ENCODE measurements at regions not wholly inside any gene's neighbourhood (a gene's known extent, or its start where the extent isn't known, plus 50 kb on each side); places are given as distances from the start of the nearest gene placed in this dataset.
"Not testable (repeated sequence)": the region's sequence is repeated elsewhere in the genome, so short reads cannot be mapped to it uniquely, and the experiment has no call there.

DNA sequence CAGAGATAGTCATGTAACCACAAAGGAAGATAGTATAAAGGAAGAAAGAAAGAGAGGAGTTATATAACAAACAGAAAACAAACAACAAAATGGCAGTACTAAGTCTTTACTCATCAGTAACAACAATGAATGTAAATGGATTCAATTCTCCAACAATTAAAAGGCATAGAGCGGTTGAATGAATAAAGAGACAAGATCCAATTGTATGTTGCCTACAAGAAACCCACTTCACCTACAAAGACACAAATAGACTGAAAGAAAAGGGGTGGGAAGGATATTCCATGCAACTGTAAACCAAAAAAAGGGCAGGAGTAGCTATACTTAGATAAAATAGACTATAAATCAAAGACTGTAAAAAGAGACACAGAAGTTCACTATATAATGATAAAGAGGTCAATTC lies 157.3 kb upstream of the CREB1 start:
- no peak for DNase-seq

DNA sequence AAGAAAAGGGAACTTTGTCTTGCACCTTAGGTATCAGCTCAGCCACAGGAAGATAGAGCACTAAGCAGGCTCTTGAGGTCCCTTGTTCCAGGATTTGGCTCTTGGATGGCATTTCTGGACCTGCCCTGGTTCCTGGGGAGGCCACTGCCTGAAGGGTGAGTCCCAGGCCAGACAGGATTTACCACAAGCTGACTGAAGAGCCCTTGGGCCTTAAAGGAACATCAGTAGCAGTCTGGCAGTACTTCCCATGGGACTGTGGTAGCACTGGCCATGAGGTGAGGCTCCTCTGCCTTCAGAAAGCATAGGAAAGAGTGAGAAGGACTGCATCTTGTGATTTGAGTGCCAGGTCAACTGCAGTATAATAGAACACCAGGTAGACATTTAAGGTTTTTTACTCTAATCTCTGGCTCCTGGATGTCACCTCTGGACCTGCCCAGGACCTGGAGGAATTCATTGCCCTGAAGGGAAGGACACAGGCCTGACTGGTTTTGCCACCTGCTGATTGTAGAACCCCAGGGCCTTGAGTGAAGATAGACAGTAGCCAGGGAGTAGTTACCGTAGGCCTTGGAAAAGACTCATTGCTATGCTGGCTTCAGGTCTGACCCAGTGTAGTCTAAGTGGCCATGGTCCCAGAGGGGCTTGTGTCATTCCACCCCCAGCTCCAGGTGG lies 154.4 kb upstream of the CREB1 start:
- DNase-seq: no peak

DNA sequence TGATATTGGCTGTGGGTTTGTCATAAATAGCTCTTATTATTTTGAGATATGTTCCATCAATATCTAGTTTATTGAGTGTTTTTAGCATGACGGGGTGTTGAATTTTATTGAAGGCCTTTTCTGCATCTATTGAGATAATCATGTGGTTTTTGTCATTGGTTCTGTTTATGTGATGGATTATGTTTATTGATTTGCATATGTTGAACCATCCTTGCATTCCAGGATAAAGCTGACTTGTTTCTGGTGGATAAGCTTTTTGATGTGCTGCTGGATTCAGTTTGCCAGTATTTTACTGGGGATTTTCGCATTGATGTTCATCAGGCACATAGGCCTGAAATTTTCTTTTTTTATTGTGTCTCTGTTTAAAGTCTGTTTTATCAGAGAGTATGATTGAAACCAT lies 151.1 kb upstream of the CREB1 start:
- not testable (repeated sequence) for DNase-seq

DNA sequence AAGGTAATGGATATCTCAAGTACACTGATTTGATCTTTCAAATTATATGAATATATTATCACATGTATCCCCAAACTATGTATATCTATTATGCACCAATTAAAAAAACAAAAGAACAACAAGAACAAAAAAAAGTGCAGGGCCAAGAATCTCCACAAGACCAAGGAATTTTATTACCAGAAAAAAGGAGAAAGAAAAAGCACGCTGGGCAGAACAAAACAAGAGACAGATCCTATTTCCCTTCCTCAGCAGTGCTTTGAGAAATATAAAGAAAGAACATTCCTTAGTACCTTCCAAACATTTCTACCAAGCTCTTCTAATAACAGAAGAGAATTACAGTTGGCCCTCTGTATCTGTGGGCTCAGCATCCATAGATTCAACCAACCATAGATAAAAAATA lies 144.7 kb upstream of the CREB1 start:
- no peak for DNase-seq

DNA sequence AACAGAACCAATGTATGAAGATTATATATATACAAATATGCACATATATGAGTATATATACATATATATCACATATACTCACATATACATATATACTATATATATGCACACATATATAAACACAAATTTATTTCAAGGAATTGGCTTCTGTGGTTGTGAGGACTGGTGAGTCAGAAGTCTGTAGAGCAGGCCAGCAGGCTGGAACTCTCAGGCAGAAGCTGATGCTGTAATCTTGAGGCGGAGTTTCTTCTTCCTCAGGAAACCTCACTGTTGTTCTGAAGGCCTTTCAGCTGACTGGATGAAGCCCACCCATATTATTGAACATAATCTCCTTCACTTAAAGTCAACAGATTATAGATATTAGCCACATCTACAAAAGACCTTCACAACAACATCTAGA lies 143.9 kb upstream of the CREB1 start:
- DNase-seq: no peak

DNA sequence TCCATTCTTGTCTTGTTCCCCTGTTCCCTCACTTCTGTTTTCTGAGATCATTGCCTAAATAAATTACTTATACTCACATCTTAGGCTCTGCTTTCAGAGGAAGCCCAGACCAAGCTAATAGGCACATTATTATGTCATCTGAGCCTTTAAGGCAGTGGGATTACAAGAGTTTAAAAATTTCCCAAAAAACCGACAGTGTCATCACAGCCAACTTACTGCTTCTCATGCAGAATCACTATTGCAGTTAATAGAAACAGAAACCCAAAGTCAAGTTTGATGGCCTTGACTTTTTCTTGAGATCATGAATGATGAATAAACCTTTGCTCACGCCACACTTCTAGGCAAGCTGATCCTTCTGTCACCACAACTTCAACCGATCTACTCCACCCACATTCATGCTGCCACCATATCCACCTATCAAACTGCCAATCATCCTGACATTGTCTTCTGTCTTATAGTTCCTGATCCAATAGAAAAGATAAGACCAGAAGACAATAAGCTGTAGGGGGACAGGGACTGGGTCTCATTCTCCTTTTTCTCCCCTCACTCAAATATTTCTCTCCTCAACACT lies 142.7 kb upstream of the CREB1 start:
- DNase-seq: no peak

DNA sequence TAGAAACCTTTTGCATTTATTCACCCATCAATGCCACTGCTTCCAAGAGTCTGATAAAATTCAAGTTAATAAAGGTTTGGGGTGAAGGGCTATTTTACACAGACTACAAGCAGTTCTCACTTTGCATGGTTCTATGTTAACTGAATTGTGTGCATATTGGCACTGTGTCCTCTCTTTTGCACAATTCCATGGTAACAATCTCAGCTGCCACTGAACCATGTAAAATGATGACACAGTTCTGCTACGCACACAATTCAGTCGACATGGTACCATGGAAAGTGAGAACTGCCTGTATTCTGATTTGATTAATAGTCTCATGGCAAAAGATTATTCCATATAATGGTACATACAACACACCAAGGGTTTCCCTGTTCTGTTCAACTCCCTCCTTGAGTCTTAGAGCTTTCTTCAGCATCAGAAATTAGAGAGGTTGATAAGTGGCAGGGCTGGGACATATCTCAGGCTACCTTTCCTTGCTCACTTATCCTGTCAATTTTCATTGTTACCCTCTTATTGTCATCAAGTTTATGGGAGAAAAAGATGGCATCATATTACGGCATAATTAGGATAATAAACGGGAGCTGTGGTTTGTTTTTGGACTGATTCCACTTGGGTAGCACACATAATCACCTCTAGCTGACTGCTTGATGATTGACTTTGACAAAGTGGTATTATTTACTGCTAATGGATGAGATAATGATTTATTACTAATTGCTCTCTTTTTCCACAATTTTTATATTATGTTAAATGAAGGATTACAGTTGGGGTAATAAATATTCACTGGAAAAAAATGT lies 139.3 kb upstream of the CREB1 start:
- no peak for DNase-seq

DNA sequence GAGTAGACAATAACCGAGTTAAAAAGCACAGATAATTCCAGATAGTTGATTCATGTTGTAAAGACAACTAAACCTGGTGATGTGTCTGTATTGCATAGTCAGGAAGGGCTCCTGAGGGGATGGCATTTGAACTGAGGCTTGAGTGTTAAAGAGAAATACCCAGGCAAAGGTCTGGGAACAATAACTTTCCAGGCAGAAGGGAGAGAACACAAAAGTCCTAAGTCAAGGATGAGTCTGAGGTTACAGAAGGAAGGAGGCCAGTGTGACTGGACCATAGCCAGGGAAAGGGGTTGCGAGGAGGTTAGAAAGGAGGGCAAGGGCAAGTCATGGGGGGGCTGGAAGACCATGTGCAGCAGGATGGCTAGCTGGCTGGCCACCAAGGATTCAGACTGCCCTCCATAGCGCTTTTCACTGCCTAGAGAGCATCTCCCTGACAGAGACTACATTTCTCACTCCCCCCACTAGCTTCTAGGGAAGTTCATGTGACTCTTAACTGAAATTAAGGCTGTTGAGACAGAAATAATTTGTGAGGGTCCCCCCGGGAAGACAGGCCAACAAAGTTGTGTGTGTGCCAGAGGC lies 135.5 kb upstream of the CREB1 start:
- peak; percentile 33 to 41 for DNase-seq

DNA sequence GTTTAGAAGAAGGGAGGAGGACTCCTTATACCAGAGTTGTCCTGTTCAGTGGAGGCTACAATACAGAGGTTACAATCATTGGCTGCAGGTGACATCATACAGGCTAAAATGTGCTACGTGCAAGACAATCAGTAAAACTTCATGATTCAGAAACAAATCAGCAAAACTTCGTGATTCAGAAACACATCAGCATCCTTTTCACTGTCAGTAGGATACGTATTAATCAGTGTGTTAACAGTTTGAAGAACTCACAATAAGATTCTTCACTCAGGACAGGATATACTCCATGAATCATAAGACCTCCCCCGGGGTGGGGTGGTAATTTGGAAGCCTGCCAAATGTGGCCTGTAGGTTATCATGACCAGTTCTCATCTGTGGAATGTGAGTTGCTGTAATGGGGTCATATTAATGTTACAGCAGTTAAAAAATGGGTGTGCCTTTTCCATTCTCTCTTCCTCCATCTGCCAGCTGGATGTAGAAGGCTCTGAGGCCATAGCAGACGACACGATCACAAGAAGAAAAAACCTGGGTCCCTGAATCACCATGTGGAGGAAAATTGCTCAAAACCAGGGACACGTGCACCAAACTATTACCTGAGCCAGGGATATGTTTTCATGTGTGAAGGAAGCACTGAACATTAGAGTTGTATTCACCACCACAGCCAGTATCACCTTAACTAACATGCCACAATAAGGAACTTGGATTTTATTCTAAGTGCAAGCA lies 134.8 kb upstream of the CREB1 start:
- peak; percentile 76 to 79 for DNase-seq

DNA sequence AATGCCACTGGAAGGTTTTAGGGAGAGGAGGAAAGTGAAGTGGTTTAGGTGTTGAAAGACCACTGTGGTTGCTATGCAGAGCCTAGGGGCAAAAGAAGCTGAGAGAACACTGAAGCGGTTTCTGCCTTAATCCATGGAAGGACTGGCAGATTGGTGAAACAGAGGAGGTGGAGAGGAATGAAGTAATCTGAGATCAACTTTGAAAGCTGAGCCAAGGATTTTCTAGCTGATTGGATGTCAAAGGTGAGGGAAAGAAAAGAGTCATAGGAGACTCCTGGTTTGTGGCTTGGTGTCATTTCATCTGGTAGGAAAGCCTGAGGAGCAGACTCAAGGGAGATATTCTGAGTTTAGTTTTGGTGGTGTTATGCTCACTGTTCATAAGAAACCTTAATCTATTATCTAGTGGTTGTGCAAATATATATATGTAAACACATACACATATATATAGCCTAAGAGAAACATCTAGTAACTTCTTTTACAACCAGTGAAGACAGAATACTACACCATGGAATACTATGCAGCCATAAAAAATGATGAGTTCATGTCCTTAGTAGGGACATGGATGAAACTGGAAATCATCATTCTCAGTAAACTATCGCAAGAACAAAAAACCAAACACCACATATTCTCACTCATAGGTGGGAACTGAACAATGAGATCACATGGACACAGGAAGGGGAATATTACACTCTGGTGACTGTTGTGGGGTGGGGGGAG lies 134.1 kb upstream of the CREB1 start:
- DNase-seq: no peak

DNA sequence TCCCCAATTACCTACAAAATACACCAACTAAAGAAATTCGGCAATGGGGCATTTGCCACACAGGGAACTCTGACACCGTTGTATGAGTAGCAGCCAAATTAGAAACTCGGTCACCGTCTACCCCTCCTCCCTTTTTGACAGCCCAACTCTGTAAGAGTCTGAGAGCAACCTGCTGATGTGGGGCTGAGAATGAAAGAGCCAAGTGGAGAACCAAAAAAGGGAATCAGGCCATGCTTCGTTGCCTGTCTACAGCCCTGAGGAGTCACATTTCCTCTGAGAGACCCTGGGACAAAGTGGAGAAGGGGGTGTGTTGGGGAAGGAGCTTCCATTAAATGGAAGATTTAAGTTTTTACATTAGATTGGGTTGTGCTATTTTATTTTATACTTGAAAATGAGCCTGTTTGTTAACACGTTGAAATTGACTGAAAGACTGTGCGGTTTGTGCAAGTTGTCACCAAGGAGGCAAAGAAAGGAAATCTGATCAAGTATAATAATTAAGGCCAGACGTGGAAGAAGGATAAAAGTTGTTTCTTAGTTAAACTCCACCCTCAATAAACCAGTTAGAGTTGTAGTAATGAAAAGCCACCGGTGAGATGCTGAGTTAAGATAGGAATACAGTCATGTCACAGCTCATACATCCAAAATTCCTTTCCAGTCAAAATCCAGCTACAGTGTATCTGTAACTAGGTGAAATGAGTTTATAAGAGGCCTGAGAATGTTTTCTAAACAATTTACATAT lies 131.7 kb upstream of the CREB1 start:
- DNase-seq: no peak

DNA sequence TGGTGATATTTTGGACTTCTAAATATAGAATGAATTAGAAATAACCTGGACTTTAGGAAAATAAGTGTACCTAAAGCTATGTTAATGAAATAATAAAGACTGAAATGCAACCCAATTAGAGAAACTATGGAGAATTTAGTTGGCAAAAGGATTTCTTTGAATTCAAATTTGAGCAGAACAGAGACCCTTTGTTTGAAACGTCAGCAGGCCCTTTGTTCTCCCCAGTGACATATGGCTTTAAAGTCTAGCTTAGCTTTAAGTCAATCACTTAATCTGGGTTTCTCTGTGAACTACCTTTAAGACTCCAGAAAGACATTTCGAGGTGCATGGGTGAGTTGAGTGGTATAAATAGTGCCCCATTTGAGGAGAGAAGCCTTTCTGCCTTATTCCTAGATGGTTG lies 130.5 kb upstream of the CREB1 start:
- DNase-seq: no peak

DNA sequence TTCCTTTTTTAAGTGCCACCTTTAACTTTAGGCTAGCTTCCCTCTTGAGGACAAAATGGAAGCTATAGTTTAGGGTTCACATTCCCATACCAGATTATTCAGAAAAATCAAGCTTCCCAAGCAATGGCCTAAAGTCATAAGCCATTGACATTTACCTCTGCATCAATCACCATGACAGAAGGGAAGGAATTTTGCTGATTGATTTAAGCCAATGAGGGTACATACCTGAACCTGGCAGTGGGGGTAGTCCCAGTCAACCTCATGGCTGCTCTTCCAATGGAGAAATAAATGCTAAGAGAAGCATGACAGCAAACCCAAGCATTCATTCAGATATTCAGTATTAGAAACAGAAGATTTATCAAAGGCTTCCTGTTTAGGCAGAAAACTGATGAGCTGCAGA lies 128.4 kb upstream of the CREB1 start:
- no peak for DNase-seq

DNA sequence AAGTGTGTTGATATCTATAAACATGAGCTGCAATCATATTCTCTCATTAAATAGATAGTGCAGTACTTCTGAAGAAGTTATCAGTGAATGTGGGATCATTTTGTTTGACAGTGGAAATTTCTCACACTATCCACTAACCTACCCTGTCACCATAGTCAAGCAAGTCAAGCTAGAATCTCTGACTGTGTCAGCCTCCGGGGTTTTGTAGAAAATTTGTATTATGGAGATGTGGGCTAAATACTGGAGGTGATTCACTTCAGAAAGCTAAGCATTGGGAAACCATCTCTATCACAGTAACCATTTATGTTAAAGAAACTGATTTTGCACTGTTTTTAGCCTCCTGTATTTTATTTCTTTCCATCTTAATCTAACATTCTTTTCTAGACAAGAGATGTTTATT lies 126.6 kb upstream of the CREB1 start:
- no peak for DNase-seq

DNA sequence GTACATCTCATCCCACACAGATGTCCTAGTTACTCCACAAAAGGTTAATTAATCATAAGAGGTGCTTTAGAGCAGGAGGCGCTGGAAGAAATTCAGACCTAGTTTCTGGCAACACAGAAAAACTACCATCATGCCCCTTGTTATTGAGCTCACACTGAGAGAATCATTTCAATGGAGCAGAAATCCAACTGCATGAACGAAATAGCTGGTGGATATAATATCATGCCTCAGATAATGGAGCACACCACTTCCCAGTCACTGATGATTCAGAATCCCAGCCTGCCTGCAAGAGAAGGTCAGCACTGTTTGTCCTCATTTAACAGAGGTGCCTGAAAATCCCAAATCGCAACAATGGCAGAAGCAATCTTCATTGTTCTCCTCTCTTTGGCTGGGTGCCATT lies 125.8 kb upstream of the CREB1 start:
- no peak for DNase-seq

DNA sequence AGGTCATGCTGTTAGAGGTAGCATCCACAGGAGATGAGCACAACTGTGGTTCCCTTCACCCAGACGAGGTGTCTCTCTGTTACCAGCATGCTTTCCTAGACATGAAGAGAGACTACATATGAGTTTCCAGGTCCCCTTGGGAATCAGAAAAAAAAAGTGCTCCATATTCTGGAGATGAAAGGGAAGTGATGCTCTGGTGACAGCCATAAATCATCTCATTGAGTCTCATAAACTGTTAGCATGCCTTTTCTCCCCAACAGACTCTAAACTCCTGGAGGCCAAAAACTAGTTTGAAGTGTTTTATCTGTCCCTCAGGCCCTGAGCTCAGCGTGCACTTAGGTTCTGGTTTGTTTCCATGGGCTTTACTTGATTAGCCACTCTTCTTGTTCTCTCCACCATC lies 124.6 kb upstream of the CREB1 start:
- DNase-seq: no peak

DNA sequence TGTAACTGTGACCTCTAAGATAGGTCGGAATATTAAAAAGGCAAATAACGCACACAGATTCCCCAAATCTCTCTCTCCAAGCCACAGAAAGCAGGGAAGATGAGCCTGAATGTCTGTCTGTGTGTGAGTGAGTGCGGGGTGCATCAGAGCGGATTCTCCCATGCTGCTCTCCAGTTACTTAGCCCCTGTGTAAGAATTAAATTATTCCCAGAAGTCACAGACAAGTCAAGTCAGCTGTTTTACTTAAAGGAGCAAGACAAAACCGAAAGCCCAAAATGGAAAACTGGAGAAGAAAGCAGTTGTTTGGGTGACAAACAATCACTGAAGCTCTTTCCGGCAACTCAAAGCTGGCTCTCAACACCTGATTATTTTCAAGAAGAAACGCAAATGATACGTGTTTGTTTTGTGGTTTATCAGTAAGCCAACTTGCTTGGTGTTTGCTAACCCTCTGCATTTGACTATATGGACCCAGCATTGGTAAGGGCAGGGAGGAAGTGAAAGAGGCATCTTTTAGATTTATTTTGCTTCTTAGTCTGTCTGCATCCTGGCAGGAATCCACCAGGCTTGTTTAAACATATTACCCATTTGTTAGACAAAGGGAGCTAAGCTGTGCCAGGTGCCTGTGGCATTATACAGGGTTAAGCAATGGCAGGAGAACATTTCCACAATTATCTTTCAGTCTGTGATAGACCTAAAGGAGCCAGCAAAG lies 121.5 kb upstream of the CREB1 start:
- no peak for DNase-seq

DNA sequence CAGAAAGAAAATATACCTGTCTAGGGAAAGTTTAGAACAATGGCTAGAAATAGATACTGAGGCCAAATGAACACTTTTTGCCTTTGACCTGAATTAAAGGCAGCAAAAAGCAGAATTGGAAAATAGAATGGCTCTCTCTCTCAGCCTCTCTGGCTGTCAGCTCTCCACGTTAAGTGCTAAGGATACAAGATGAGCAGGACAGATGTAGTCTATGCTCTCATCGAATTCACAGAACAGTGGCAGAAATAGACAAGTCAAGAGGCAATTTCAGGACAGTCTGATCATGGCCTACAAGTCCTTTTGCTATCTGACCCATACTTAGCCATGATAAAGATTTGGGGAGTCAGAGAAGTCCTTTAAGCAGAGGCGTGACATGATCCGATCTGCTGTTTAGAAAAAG lies 120.2 kb upstream of the CREB1 start:
- DNase-seq: no peak

DNA sequence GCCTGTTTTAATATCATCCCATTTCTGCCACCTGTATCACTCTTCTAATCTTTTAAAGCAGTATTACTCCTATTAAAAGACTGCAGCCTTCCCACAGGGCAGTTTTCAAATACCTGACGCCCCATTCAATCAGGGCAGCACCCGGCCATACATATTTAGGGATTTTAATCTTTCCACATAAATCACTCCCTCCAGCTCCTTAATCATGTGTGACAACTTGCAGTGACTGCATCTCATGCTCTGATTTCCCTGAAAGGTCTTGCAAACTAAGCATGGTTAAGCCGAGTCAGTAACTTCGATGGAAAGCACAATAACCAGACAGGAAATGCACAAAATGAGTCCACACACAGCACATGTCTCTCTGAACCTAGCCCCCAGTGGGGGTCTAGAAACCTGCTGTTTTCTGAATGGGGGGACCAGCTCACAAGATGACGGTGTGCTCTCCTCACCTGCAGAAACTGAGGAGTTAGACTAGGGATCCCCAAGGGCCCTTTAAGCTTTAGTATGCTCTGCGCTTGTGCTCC lies 116.9 kb upstream of the CREB1 start:
- no peak for DNase-seq

DNA sequence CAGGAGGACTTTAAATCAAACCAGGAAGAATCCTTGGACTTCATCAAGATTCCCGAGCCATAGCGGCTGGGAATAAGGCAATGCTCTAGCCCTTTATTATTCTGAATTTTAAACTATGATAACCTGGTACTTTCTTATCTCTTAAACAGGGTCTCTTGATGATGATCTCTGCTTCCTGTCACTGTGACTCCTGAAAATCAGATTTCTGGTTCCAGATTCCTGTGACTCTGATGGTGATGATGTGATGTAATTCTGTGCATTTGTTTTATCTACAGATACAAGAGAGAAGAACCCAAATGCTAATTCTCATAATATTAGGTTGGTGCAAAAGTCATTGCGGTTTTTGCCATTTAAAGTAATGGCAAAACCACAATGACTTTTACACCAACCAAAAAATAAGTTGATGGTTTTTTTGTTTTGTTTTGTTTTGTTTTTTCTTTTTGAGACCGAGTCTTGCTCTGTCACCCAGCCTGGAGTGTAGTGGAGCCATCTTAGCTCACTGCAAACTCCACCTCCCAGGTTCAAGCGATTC lies 116.3 kb upstream of the CREB1 start:
- DNase-seq: no peak

DNA sequence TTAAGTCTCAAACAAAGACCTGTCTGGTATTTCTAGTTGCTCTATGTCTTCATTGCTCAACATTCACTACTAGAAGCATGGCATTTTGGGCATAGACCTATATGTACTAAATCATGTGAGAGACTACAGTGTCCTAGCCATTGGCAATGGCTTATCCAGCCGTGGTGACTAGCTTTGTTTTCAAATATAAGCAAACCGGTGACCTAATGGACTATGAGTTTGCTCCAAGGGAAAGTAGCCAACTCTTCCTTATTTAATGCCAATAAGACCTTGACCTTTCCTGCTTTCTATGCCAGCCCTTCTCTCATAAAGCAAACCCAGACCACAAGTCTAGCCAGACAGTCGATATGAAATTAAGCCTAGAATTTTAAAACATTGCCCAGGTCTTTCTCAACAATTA lies 113.7 kb upstream of the CREB1 start:
- no peak for DNase-seq
